KMS-11 (cell line): ENCODE measurements at regions not wholly inside any gene's neighbourhood (a gene's known extent, or its start where the extent isn't known, plus 50 kb on each side); places are given as distances from the start of the nearest gene placed in this dataset.

Experiments used
- H2AFZ ChIP-seq: fragments of 200-600 bp; sonication (generic); 2 replicates; pipeline ENCODE4 v1.6.1; 2016; ENCODE audit warnings: antibody characterized with exemption, mixed run types, low read depth
- H3K27ac ChIP-seq: fragments of 200-600 bp; sonication (generic); 2 replicates; pipeline ENCODE4 v1.6.1; 2016; ENCODE audit warnings: mild to moderate bottlenecking, mixed run types
- H3K27me3 ChIP-seq: fragments of 200-600 bp; sonication (generic); 2 replicates; pipeline ENCODE4 v1.6.1; 2017; ENCODE audit warnings: mild to moderate bottlenecking, low read depth, mixed run types, moderate library complexity; ENCODE audit not compliant: insufficient read depth
- H3K36me3 ChIP-seq: fragments of 200-600 bp; sonication (generic); 2 replicates; pipeline ENCODE4 v1.6.1; 2017; ENCODE audit warnings: mild to moderate bottlenecking, mixed run types; ENCODE audit not compliant: insufficient read depth
- H3K4me1 ChIP-seq: fragments of 200-600 bp; sonication (generic); 2 replicates; pipeline ENCODE4 v1.6.1; 2016; ENCODE audit warnings: mild to moderate bottlenecking, low read depth, mixed run types; ENCODE audit not compliant: poor library complexity, severe bottlenecking
- H3K4me2 ChIP-seq: fragments of 200-600 bp; sonication (generic); 2 replicates; pipeline ENCODE4 v1.7.0; 2016; ENCODE audit warnings: mild to moderate bottlenecking, mixed run types
- H3K4me3 ChIP-seq: fragments of 200-600 bp; sonication (generic); IDR thresholded peaks from 2 replicates; pipeline ENCODE4 v1.6.1; 2017; ENCODE audit warnings: low read depth, low read length, mixed read lengths; ENCODE audit not compliant: insufficient read depth
- H3K79me2 ChIP-seq: fragments of 200-600 bp; sonication (generic); 2 replicates; pipeline ENCODE4 v1.6.1; 2016; ENCODE audit warnings: low read depth, mixed run types; ENCODE audit not compliant: insufficient read depth
- H3K9ac ChIP-seq: fragments of 200-600 bp; sonication (generic); 2 replicates; pipeline ENCODE4 v1.6.1; 2016; ENCODE audit warnings: mild to moderate bottlenecking, mixed run types
- H4K20me1 ChIP-seq: fragments of 200-600 bp; sonication (generic); 2 replicates; pipeline ENCODE4 v1.6.1; 2016; ENCODE audit warnings: mild to moderate bottlenecking, mixed run types; ENCODE audit not compliant: insufficient read depth
- CTCF ChIP-seq: fragments of 200-600 bp; sonication (generic); conservative IDR thresholded peaks from 2 replicates; pipeline ENCODE4 v1.6.1; 2017; ENCODE audit warnings: low read depth, mild to moderate bottlenecking, antibody characterized with exemption, low read length, moderate library complexity, mixed read lengths

GRCh38 chr2:144660518-144661316 lies 140.8 kb upstream of the ZEB2 start:
- Histone ChIP-seq H3K9ac (no peak overlapping the region), H3K79me2 (no peaks in the 10 kb centered on the region), H3K4me3 (no peak overlapping the region), H3K36me3 (no peaks in the 10 kb centered on the region), H3K27me3 (no peaks in the 10 kb centered on the region), H3K4me2 (no peak overlapping the region), H4K20me1 (no peaks in the 10 kb centered on the region), H2AFZ (no peak overlapping the region), H3K4me1 (no peaks in the 10 kb centered on the region), H3K27ac (no peak overlapping the region)
- no peak for TF ChIP-seq CTCF

DNA sequence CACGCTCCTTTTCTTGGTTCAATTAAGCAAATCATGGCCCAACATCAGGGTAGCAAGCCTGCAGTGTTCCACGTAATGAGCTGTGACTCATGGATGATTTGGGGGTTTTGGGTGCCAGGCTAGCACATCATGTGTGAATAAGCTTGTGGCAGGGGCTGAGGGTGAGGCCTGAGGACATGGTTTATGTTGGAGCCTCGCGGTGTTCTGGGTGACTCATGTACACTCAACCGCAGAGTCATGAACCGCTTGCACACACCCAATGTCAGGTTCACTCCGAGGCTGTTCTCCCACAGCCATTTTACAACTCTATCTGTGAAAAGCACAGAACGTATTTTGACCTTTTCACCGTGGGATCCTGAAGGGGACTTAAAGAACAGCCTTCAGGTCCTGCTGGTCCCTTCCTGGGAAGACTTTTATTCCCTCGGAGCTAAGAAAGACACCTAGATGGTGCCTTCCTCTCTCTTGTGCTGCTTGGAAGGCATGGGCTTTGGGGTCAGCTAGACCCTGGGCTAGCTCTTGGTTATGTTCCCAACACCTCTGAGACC lies 139.9 kb upstream of the ZEB2 start:
- no peak for TF ChIP-seq CTCF
- Histone ChIP-seq H3K27ac (no peak overlapping the region), H2AFZ (no peak overlapping the region), H3K36me3 (no peaks in the 10 kb centered on the region), H4K20me1 (no peaks in the 10 kb centered on the region), H3K4me3 (no peak overlapping the region), H3K9ac (no peak overlapping the region), H3K79me2 (no peaks in the 10 kb centered on the region), H3K4me1 (no peaks in the 10 kb centered on the region), H3K4me2 (no peak overlapping the region), H3K27me3 (no peaks in the 10 kb centered on the region)

- no peak overlapping the region for H3K9ac ChIP-seq
- H2AFZ ChIP-seq = no peak overlapping the region
- H3K4me3 ChIP-seq = no peak overlapping the region
- no peak overlapping the region for H3K27ac ChIP-seq
- no peaks in the 10 kb centered on the region for H3K4me1 ChIP-seq
- H3K4me2 ChIP-seq = no peak overlapping the region
- H3K27me3 ChIP-seq = no peaks in the 10 kb centered on the region
- no peaks in the 10 kb centered on the region for H4K20me1 ChIP-seq
- H3K36me3 ChIP-seq = no peaks in the 10 kb centered on the region
- H3K79me2 ChIP-seq = no peaks in the 10 kb centered on the region
- TF ChIP-seq CTCF = no peak
Observed at GRCh38 chr2:144654523-144654922, 134.6 kb upstream of the ZEB2 start.

GRCh38 chr2:144650907-144651306 lies 131.0 kb upstream of the ZEB2 start:
- no peak overlapping the region for H3K9ac ChIP-seq
- H3K36me3 ChIP-seq = no peaks in the 10 kb centered on the region
- no peaks in the 10 kb centered on the region for H3K4me1 ChIP-seq
- no peaks in the 10 kb centered on the region for H4K20me1 ChIP-seq
- no peaks in the 10 kb centered on the region for H3K27me3 ChIP-seq
- H2AFZ ChIP-seq = no peak overlapping the region
- H3K27ac ChIP-seq = no peak overlapping the region
- TF ChIP-seq CTCF = no peak
- H3K79me2 ChIP-seq = no peaks in the 10 kb centered on the region
- no peak overlapping the region for H3K4me3 ChIP-seq
- no peak overlapping the region for H3K4me2 ChIP-seq
